Glutamatergic neuron (in vitro differentiated cells): ENCODE measurements at regions not wholly inside any gene's neighbourhood (a gene's known extent, or its start where the extent isn't known, plus 50 kb on each side); places are given as distances from the start of the nearest gene placed in this dataset.

Experiments used
- DNase-seq: peaks from one replicate; pipeline ENCODE4 v3.0.0; 2022
- H3K27ac Mint-ChIP-seq: one replicate; pipeline ENCODE4 v1.8.0; 2020; ENCODE audit warnings: mild to moderate bottlenecking, mixed read lengths, inconsistent platforms; ENCODE audit not compliant: unreplicated experiment
- H3K27me3 Mint-ChIP-seq: one replicate; pipeline ENCODE4 v1.8.0; 2020; ENCODE audit warnings: mild to moderate bottlenecking, moderate library complexity, mixed read lengths, inconsistent platforms; ENCODE audit not compliant: unreplicated experiment
- H3K36me3 Mint-ChIP-seq: one replicate; pipeline ENCODE4 v1.8.0; 2020; ENCODE audit warnings: mild to moderate bottlenecking, mixed read lengths, inconsistent platforms; ENCODE audit not compliant: unreplicated experiment
- H3K4me1 Mint-ChIP-seq: one replicate; pipeline ENCODE4 v1.8.0; 2020; ENCODE audit warnings: mild to moderate bottlenecking, low read depth, mixed read lengths, inconsistent platforms; ENCODE audit not compliant: unreplicated experiment
- H3K4me3 Mint-ChIP-seq: one replicate; pipeline ENCODE4 v1.8.0; 2020; ENCODE audit warnings: mild to moderate bottlenecking, mixed read lengths, inconsistent platforms; ENCODE audit not compliant: unreplicated experiment
- H3K9me3 Mint-ChIP-seq: one replicate; pipeline ENCODE4 v1.8.0; 2020; ENCODE audit warnings: mild to moderate bottlenecking, moderate library complexity, mixed read lengths, inconsistent platforms; ENCODE audit not compliant: unreplicated experiment
- TF ChIP-seq, protein P1 (sequence below): fragments of 200-600 bp; sonication (generic); IDR thresholded peaks from one replicate; pipeline ENCODE4 v1.5.0; 2021; ENCODE audit not compliant: partially characterized antibody, unreplicated experiment

DNA sequence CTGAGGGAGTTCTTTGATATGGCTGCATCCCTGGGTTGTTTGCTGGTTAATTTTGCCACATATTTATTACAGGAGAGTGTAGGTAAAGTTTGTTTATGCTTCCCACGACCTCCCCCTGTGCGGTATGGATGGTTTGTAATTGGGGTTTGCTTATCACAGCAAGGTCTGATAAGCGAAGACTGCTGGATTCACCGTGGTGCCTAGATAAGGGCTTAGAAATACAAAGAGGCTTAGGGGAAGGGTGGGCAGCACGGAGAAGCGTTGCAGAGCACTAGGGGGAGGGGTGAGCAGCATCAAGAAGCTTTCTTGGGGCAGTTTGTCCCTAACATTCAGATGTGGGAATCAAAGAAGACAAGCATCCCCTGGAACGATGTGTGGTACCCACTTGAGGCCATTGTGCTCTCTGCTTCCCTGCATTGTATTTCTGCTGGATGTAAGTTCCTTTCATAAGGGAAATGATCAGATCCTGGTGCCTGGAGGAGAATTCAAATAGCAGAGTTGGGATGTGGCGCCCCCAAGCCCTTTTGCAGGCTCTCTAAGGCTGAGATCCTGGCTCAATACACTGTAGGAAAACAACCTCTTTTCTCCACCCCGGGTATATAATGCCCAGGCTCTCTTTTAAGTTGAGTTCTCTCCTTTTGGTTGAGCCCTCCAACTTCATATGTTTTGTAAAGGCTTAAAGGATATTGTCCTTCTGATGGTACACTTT, 598.1 kb upstream of the ADGRL4 start:
- no peaks in the 10 kb centered on the region for H3K27me3 Mint-ChIP-seq
- H3K4me3 Mint-ChIP-seq: no peak overlapping the region
- peaks cover 1% of the 10 kb centered on the region for H3K9me3 Mint-ChIP-seq
- H3K36me3 Mint-ChIP-seq: no peaks in the 10 kb centered on the region
- TF ChIP-seq, protein P1, sequence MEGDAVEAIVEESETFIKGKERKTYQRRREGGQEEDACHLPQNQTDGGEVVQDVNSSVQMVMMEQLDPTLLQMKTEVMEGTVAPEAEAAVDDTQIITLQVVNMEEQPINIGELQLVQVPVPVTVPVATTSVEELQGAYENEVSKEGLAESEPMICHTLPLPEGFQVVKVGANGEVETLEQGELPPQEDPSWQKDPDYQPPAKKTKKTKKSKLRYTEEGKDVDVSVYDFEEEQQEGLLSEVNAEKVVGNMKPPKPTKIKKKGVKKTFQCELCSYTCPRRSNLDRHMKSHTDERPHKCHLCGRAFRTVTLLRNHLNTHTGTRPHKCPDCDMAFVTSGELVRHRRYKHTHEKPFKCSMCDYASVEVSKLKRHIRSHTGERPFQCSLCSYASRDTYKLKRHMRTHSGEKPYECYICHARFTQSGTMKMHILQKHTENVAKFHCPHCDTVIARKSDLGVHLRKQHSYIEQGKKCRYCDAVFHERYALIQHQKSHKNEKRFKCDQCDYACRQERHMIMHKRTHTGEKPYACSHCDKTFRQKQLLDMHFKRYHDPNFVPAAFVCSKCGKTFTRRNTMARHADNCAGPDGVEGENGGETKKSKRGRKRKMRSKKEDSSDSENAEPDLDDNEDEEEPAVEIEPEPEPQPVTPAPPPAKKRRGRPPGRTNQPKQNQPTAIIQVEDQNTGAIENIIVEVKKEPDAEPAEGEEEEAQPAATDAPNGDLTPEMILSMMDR: no peak
- no peak for DNase-seq
- no peaks in the 10 kb centered on the region for H3K4me1 Mint-ChIP-seq
- no peak overlapping the region for H3K27ac Mint-ChIP-seq

- Mint-ChIP-seq H3K9me3 (peaks cover 1% of the 10 kb centered on the region), H3K27ac (no peak overlapping the region), H3K36me3 (no peaks in the 10 kb centered on the region), H3K4me3 (no peak overlapping the region), H3K27me3 (no peaks in the 10 kb centered on the region), H3K4me1 (no peaks in the 10 kb centered on the region)
- DNase-seq: no peak
- TF ChIP-seq, protein P1: no peak
These were observed 597.3 kb upstream of the ADGRL4 start for GRCh38 chr1:79603843-79604242.

GRCh38 chr1:79599257-79599656, 592.7 kb upstream of the ADGRL4 start:
- Mint-ChIP-seq H3K27me3 (no peaks in the 10 kb centered on the region), H3K4me1 (no peaks in the 10 kb centered on the region), H3K9me3 (peaks cover 1% of the 10 kb centered on the region), H3K27ac (no peak overlapping the region), H3K36me3 (no peaks in the 10 kb centered on the region), H3K4me3 (no peak overlapping the region)
- no peak for DNase-seq
- TF ChIP-seq, protein P1: no peak

GRCh38 chr1:79595931-79596330, 589.4 kb upstream of the ADGRL4 start:
- Mint-ChIP-seq H3K27me3 (no peaks in the 10 kb centered on the region), H3K36me3 (no peaks in the 10 kb centered on the region), H3K27ac (no peak overlapping the region), H3K4me1 (no peaks in the 10 kb centered on the region), H3K9me3 (no peaks in the 10 kb centered on the region), H3K4me3 (no peak overlapping the region)
- TF ChIP-seq, protein P1: no peak
- no peak for DNase-seq

DNA sequence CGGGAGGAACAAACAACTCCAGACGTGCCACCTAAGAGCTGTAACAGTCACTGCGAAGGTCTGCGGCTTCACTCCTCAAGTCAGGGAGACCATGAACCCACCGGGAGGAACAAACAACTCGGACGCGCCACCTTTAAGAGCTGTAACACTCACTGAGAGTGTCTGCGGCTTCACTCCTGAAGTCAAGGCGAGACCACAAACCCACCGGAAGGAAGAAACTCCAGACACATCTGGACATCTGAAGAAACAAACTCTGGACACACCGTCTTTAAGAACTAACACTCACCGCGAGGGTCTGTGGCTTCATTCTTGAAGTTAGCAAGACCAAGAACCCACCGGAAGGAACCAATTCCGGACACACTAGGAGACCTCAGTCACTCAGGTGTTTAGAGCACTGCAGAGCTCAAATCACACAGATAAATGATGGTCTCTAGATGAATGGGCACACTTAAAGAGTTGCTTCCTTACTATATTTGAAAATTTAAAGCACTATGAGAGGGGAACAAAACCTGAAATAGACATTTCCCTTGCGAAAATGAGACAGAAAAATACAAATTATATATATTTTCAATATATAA, 587.7 kb upstream of the ADGRL4 start:
- Mint-ChIP-seq H3K4me1 (no peaks in the 10 kb centered on the region), H3K9me3 (no peaks in the 10 kb centered on the region), H3K36me3 (no peaks in the 10 kb centered on the region), H3K27me3 (no peaks in the 10 kb centered on the region), H3K4me3 (no peak overlapping the region), H3K27ac (no peak overlapping the region)
- TF ChIP-seq, protein P1: no peak
- DNase-seq: no peak
